BLaER1 (cell line): ENCODE measurements at regions not wholly inside any gene's neighbourhood (a gene's known extent, or its start where the extent isn't known, plus 50 kb on each side); places are given as distances from the start of the nearest gene placed in this dataset.

Experiments used
- H3K27ac ChIP-seq: shearing (Covaris generic); formaldehyde crosslinking; 2 replicates; pipeline ENCODE4 v1.8.1; 2022
- H3K27me3 ChIP-seq: shearing (Covaris generic); formaldehyde crosslinking; 2 replicates; pipeline ENCODE4 v1.8.1; 2022
- H3K36me3 ChIP-seq: shearing (Covaris generic); formaldehyde crosslinking; 2 replicates; pipeline ENCODE4 v1.8.1; 2022
- H3K4me1 ChIP-seq: shearing (Covaris generic); formaldehyde crosslinking; 2 replicates; pipeline ENCODE4 v1.8.1; 2022
- H3K4me2 ChIP-seq: shearing (Covaris generic); formaldehyde crosslinking; 2 replicates; pipeline ENCODE4 v1.8.1; 2022
- H3K4me3 ChIP-seq: shearing (Covaris generic); formaldehyde crosslinking; 2 replicates; pipeline ENCODE4 v1.8.1; 2022
- H3K9ac ChIP-seq: shearing (Covaris generic); formaldehyde crosslinking; 2 replicates; pipeline ENCODE4 v1.8.1; 2022
- H3K9me3 ChIP-seq: shearing (Covaris generic); formaldehyde crosslinking; 2 replicates; pipeline ENCODE4 v1.8.1; 2022
- H4K20me1 ChIP-seq: shearing (Covaris generic); formaldehyde crosslinking; 2 replicates; pipeline ENCODE4 v1.8.1; 2022
- Cebpa-rat ChIP-seq: shearing (Covaris generic); IDR thresholded peaks from 2 replicates; pipeline ENCODE4 v1.8.1; 2022

- no peak overlapping the region for H3K4me2 ChIP-seq
- no peak for TF ChIP-seq Cebpa-rat
- H3K27me3 ChIP-seq = no peaks in the 10 kb centered on the region
- H3K9ac ChIP-seq = no peak overlapping the region
- H3K36me3 ChIP-seq = no peaks in the 10 kb centered on the region
- no peak overlapping the region for H3K4me3 ChIP-seq
- no peaks in the 10 kb centered on the region for H3K9me3 ChIP-seq
- H3K27ac ChIP-seq = no peak overlapping the region
- 0 out of 2 replicates have a peak, but pooled peaks cover 8% of the 10 kb centered on the region for H3K4me1 ChIP-seq
- H4K20me1 ChIP-seq = no peaks in the 10 kb centered on the region
These were observed 624.6 kb downstream of the ZPLD1 start for GRCh38 chr3:103059432-103059831.

DNA sequence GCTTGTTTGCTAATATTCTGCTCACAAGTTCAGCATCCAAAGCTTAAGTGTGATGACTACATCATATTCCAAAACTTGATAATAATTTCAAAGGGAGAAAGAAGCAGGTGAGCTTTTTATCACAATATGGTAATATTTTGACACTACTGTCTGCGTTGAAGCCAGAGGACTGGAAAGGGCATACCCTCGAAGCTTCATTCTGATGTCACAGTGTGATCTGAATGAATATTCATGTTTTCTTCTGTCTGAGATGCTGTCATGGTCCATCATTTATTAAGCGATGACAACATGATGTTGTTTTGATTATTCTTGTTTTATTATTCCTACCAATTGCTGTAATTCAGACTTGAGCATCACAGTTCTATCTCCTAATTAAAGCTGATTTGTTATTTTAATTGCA is 625.4 kb downstream of the ZPLD1 start:
- Histone ChIP-seq H3K4me1 (0 out of 2 replicates have a peak, but pooled peaks cover 8% of the 10 kb centered on the region), H3K4me3 (no peak overlapping the region), H3K9ac (no peak overlapping the region), H4K20me1 (no peaks in the 10 kb centered on the region), H3K9me3 (no peaks in the 10 kb centered on the region), H3K36me3 (no peaks in the 10 kb centered on the region), H3K27ac (no peak overlapping the region), H3K4me2 (no peak overlapping the region), H3K27me3 (no peaks in the 10 kb centered on the region)
- TF ChIP-seq Cebpa-rat = no peak

DNA sequence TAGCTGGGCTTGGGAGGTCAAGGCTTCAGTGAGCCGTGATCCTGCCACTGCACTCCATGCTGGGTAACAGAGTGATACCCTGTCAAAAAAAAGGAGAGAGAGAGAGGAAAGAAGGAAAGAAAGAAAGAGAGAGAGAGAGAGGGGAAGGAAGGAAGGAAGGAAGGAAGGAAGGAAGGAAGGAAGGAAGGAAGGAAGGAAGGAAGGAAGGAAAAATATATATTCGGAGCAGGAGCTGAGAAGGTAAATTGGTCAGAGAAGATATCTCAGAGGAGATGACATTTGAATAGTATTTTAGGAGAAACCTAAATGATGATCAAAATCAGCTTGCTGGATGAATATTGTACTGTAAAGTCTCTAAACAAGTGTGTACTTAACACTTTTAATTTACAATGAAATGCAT is 633.1 kb downstream of the ZPLD1 start:
- Histone ChIP-seq H3K27me3 (no peaks in the 10 kb centered on the region), H3K4me3 (no peak overlapping the region), H3K4me1 (no peaks in the 10 kb centered on the region), H3K4me2 (no peak overlapping the region), H3K27ac (no peak overlapping the region), H3K9me3 (no peaks in the 10 kb centered on the region), H3K9ac (no peak overlapping the region), H3K36me3 (no peaks in the 10 kb centered on the region), H4K20me1 (no peaks in the 10 kb centered on the region)
- TF ChIP-seq Cebpa-rat = no peak

DNA sequence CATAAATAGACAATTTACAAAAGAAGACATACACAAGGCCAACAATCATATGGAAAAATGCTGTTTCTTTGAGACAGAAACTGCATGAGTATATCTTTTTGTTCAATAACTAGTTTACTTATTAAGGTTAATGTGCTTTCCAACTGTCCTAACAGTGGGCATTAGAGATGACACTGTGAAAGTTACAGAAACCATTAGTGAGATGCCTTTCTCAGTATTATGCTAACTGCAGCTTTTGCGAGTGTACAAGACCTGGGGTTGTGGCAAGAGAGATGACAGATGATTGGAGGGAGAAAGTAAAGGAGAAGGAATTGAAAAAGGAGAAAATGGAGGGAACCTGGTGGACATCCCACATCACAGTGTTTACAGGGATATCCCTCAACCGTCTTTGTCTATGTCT is 640.5 kb downstream of the ZPLD1 start:
- H3K4me1 ChIP-seq = no peaks in the 10 kb centered on the region

GRCh38 chr3:103077910-103078309 is 643.1 kb downstream of the ZPLD1 start:
- Histone ChIP-seq H3K9ac (no peak overlapping the region), H3K36me3 (no peaks in the 10 kb centered on the region), H4K20me1 (no peaks in the 10 kb centered on the region), H3K27me3 (no peaks in the 10 kb centered on the region), H3K4me3 (no peak overlapping the region), H3K27ac (no peak overlapping the region), H3K9me3 (no peaks in the 10 kb centered on the region), H3K4me2 (no peak overlapping the region), H3K4me1 (no peaks in the 10 kb centered on the region)
- TF ChIP-seq Cebpa-rat = no peak

More for the DNA sequence above, 640.5 kb downstream of the ZPLD1 start:
- Histone ChIP-seq H3K4me3 (no peak overlapping the region), H4K20me1 (no peaks in the 10 kb centered on the region), H3K27me3 (no peaks in the 10 kb centered on the region), H3K36me3 (no peaks in the 10 kb centered on the region), H3K9me3 (no peaks in the 10 kb centered on the region), H3K9ac (no peak overlapping the region), H3K27ac (no peak overlapping the region), H3K4me2 (no peak overlapping the region)
- no peak for TF ChIP-seq Cebpa-rat

- no peak overlapping the region for H3K4me2 ChIP-seq
- no peak overlapping the region for H3K4me3 ChIP-seq
- no peaks in the 10 kb centered on the region for H3K9me3 ChIP-seq
- no peaks in the 10 kb centered on the region for H3K36me3 ChIP-seq
- H3K4me1 ChIP-seq = no peaks in the 10 kb centered on the region
- H3K9ac ChIP-seq = no peak overlapping the region
- H4K20me1 ChIP-seq = no peaks in the 10 kb centered on the region
- H3K27me3 ChIP-seq = no peaks in the 10 kb centered on the region
- TF ChIP-seq Cebpa-rat = no peak
- no peak overlapping the region for H3K27ac ChIP-seq
These were observed 647.7 kb downstream of the ZPLD1 start for GRCh38 chr3:103082501-103082900.

DNA sequence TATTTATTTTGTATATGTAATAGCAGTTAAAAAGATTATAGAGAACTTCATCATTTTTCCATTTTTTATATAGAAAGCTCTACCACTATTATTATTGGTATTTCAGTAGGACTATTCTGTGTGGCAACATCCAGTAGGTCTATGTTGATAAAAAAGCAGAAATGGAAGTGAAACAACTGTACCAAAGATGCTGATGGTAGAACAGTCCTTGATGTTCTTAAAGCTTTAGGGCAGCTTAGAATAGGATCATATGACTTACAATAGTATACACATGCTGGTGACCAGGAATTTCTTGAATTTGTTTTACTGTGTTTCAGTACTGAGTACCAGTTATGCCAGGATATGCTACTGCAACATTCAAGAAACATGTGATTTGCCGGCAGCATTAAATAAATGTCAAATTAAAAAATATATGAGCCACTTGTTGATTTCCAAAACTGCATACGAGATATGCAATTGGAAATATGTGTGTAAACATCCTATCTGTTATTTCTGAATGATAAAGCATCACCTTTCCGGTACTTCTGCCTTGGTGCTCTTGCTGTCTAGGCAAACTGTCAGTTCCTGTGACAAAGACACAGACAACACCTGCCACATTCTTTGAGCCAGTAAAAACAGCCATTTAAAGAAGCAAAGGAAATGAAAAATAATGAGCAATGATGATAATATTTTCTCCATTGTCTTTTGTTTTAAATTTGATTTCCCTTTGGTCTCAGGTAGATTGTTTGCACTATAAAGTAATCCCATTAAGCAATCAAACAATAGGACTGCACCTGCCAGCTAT is 649.2 kb downstream of the ZPLD1 start:
- Histone ChIP-seq H3K36me3 (no peaks in the 10 kb centered on the region), H3K27me3 (no peaks in the 10 kb centered on the region), H3K4me3 (no peak overlapping the region), H3K9me3 (no peaks in the 10 kb centered on the region), H3K9ac (no peak overlapping the region), H4K20me1 (no peaks in the 10 kb centered on the region), H3K4me2 (no peak overlapping the region), H3K4me1 (no peaks in the 10 kb centered on the region), H3K27ac (no peak overlapping the region)
- TF ChIP-seq Cebpa-rat = no peak

- Histone ChIP-seq H3K4me3 (no peak overlapping the region), H3K9ac (no peak overlapping the region), H3K27ac (no peak overlapping the region), H3K27me3 (no peaks in the 10 kb centered on the region), H3K4me1 (no peaks in the 10 kb centered on the region), H3K4me2 (no peak overlapping the region), H4K20me1 (no peaks in the 10 kb centered on the region), H3K9me3 (no peaks in the 10 kb centered on the region), H3K36me3 (no peaks in the 10 kb centered on the region)
- no peak for TF ChIP-seq Cebpa-rat
These were observed 650.6 kb downstream of the ZPLD1 start for GRCh38 chr3:103085465-103085864.

DNA sequence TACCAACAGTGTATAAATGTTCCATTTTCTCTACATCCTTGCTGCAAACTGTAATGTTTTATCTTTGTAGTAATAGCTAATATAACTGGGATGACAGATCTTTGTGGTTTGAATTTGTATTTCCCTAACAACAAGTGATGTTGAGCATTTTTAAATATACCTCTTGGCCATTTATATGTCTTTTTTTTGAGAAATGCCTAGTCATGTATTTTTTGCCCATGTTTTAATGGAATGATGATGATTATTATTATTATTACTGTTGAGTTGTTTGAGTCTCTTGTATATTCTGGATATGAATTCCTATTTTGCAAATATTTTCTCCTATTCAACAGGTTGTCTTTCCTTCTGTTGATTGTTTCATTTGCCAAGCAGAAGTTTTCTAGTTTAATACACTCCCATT is 654.9 kb downstream of the ZPLD1 start:
- Histone ChIP-seq H3K9ac (no peak overlapping the region), H3K4me1 (no peaks in the 10 kb centered on the region), H3K27me3 (no peaks in the 10 kb centered on the region), H3K9me3 (peaks cover 4% of the 10 kb centered on the region; the same call in 1 of the 2 replicates), H3K36me3 (no peaks in the 10 kb centered on the region), H3K27ac (no peak overlapping the region), H3K4me3 (no peak overlapping the region), H3K4me2 (no peak overlapping the region), H4K20me1 (no peaks in the 10 kb centered on the region)
- no peak for TF ChIP-seq Cebpa-rat

DNA sequence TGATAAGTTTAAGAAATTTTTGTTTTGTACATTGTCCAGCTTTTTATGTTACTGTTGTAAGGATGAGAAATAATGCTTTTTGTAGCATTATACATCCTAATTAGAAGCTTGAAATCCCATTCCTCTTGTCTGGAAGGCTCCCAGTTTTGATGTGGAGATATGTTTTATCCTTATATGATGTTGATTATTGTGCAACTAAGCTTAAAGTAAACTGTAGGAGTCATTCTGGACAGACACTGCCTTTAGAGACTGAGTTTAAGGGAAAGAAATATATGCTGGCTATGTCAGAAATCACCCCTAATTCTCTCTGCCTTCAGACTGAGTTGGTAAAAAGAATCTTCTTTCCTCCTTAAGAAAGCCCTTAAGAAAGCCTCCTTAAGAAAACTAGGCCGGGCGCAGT is 670.4 kb downstream of the ZPLD1 start:
- H3K27me3 ChIP-seq = no peaks in the 10 kb centered on the region
- no peak overlapping the region for H3K27ac ChIP-seq
- H3K36me3 ChIP-seq = no peaks in the 10 kb centered on the region
- H3K4me3 ChIP-seq = no peak overlapping the region
- no peaks in the 10 kb centered on the region for H3K9me3 ChIP-seq
- no peak for TF ChIP-seq Cebpa-rat
- H3K4me2 ChIP-seq = no peak overlapping the region
- H3K4me1 ChIP-seq = no peaks in the 10 kb centered on the region
- H3K9ac ChIP-seq = no peak overlapping the region
- H4K20me1 ChIP-seq = no peaks in the 10 kb centered on the region

DNA sequence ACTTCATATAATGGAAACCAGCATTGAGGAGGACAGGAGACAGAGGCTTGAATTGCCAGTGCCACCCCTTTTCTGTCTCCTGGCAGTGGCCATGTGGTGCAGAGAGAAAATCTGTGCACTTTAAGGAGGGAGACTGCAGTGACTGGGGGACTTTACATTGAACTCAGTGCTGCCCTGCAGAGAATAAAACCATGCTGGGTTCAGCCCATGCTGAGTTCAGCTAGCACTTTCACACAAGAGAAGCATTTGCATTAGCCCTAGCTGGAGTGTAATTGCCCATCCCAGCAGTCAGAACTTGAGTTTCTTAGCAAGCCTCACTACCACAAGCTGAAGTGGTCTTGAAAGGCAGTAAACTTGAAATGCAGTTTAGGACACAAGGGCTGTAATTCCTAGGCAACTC is 677.5 kb downstream of the ZPLD1 start:
- Histone ChIP-seq H3K4me2 (no peak overlapping the region), H3K4me3 (no peak overlapping the region), H4K20me1 (no peaks in the 10 kb centered on the region), H3K9me3 (no peaks in the 10 kb centered on the region), H3K4me1 (no peaks in the 10 kb centered on the region), H3K9ac (no peak overlapping the region), H3K36me3 (no peaks in the 10 kb centered on the region), H3K27ac (no peak overlapping the region), H3K27me3 (no peaks in the 10 kb centered on the region)
- no peak for TF ChIP-seq Cebpa-rat
